ENCODE measurements at regions not wholly inside any gene's neighbourhood (a gene's known extent, or its start where the extent isn't known, plus 50 kb on each side); places are given as distances from the start of the nearest gene placed in this dataset.

- H3K4me1 ChIP-seq: no peaks in the 10 kb centered on the region
- H3K4me3 ChIP-seq: no peak overlapping the region
- WGBS: 86% methylated on average over 2 of the region's 2 CpGs
- H3K27me3 ChIP-seq: no peaks in the 10 kb centered on the region
- TF ChIP-seq EP300 (IDR thresholded peaks at IDR 0.05): no peak
- no peak for TF ChIP-seq POLR2AphosphoS5 (IDR thresholded peaks at IDR 0.05)
- no peak for TF ChIP-seq CTCF (IDR thresholded peaks at IDR 0.05)
- TF ChIP-seq POLR2A (IDR thresholded peaks at IDR 0.05): no peak
- no peaks in the 10 kb centered on the region for H3K9me3 ChIP-seq
- H3K36me3 ChIP-seq: no peaks in the 10 kb centered on the region
- H3K27ac ChIP-seq: no peak overlapping the region
- no peak for DNase-seq (ENCODE audit: low spot score in 2 of 2)
These were observed 1570.6 kb upstream of the LRRTM3 start for GRCh38 chr10:65355141-65355680.

DNA sequence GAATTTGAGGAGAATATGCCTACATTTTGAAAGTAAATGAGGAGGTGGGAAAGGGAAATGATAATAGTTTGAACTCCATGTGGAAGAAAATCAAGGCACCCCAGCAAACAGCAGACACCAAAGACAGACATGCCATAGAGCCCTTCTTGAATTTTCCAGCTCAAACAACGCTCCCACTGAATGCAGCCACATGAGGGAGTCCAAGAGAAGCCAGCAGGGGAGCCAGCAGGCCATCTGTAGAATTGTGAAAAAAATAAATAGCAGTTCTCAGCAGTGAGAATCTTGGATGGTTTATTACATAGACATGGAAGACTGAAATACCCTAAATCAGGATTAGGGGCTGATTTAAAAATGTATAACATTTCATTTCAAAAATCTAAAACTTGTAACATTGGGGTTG lies 1567.3 kb upstream of the LRRTM3 start:
- no peak for TF ChIP-seq POLR2AphosphoS5 (IDR thresholded peaks at IDR 0.05)
- no peak for TF ChIP-seq EP300 (IDR thresholded peaks at IDR 0.05)
- no peak for TF ChIP-seq POLR2A (IDR thresholded peaks at IDR 0.05)
- no peak for TF ChIP-seq CTCF (IDR thresholded peaks at IDR 0.05)
- Histone ChIP-seq H3K27me3 (no peaks in the 10 kb centered on the region), H3K9me3 (no peaks in the 10 kb centered on the region), H3K27ac (no peak overlapping the region), H3K36me3 (no peaks in the 10 kb centered on the region), H3K4me3 (no peak overlapping the region), H3K4me1 (no peaks in the 10 kb centered on the region)
- no peak for DNase-seq (ENCODE audit: low spot score in 2 of 2)
- 44% methylated on average over 1 of the region's 1 CpG for WGBS

DNA sequence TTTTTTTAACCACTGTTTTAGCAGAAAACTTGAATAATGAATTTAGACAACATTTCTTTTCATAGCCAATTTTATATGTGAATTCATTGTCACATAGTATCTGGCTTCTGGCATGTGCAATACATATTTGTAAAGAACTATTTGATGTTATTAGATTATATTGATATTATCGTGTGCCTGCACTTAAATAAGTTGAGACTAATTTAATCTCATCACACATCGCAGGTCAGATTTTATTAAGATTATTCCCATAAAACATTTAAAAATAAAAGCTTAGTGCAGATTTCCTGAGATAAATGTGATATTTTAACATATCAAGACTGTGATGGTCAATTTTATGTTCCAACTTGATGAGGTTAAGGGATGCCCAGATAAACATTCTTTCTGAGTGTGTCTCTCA lies 1565.3 kb upstream of the LRRTM3 start:
- no peaks in the 10 kb centered on the region for H3K36me3 ChIP-seq
- no peaks in the 10 kb centered on the region for H3K27me3 ChIP-seq
- no peak for DNase-seq (ENCODE audit: low spot score in 2 of 2)
- TF ChIP-seq POLR2A (IDR thresholded peaks at IDR 0.05) (no peak), EP300 (IDR thresholded peaks at IDR 0.05) (no peak), POLR2AphosphoS5 (IDR thresholded peaks at IDR 0.05) (no peak), CTCF (IDR thresholded peaks at IDR 0.05) (no peak)
- no peak overlapping the region for H3K4me3 ChIP-seq
- H3K27ac ChIP-seq: no peak overlapping the region
- H3K9me3 ChIP-seq: no peaks in the 10 kb centered on the region
- H3K4me1 ChIP-seq: no peaks in the 10 kb centered on the region
- WGBS: 87% methylated on average over 2 of the region's 2 CpGs

DNA sequence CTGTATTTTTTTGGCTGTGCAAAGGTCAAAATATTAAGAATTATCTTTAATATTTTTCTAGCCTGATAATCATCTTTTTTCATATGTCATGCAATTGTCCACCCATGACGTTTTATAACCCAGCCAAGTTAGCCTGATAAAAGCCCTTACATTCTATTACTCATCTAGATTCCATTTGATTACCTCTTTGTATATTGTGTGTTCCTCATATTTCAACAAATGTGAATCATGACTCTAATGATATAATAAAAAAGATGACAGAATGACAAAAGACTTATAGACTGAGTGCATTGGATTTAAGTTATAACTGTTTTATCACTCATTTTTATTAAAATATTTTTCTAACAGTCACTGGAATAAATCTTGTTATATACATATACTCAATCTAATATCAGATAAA lies 1560.0 kb upstream of the LRRTM3 start:
- no peak overlapping the region for H3K4me3 ChIP-seq
- no peak for DNase-seq (ENCODE audit: low spot score in 2 of 2)
- H3K36me3 ChIP-seq: no peaks in the 10 kb centered on the region
- H3K27ac ChIP-seq: no peak overlapping the region
- H3K9me3 ChIP-seq: no peaks in the 10 kb centered on the region
- no peaks in the 10 kb centered on the region for H3K27me3 ChIP-seq
- no peak for TF ChIP-seq EP300 (IDR thresholded peaks at IDR 0.05)
- TF ChIP-seq CTCF (IDR thresholded peaks at IDR 0.05): no peak
- no peak for TF ChIP-seq POLR2A (IDR thresholded peaks at IDR 0.05)
- TF ChIP-seq POLR2AphosphoS5 (IDR thresholded peaks at IDR 0.05): no peak
- H3K4me1 ChIP-seq: no peaks in the 10 kb centered on the region
- 59% methylated on average over 1 of the region's 1 CpG for WGBS

GRCh38 chr10:65367706-65368105 lies 1558.1 kb upstream of the LRRTM3 start:
- Histone ChIP-seq H3K27me3 (no peaks in the 10 kb centered on the region), H3K36me3 (no peaks in the 10 kb centered on the region), H3K4me3 (no peak overlapping the region), H3K4me1 (no peaks in the 10 kb centered on the region), H3K9me3 (no peaks in the 10 kb centered on the region), H3K27ac (no peak overlapping the region)
- TF ChIP-seq EP300 (IDR thresholded peaks at IDR 0.05) (no peak), CTCF (IDR thresholded peaks at IDR 0.05) (no peak), POLR2A (IDR thresholded peaks at IDR 0.05) (no peak), POLR2AphosphoS5 (IDR thresholded peaks at IDR 0.05) (no peak)
- no peak for DNase-seq (ENCODE audit: low spot score in 2 of 2)
